ENCODE measurements at regions not wholly inside any gene's neighbourhood (a gene's known extent, or its start where the extent isn't known, plus 50 kb on each side); places are given as distances from the start of the nearest gene placed in this dataset.

GRCh38 chr18:42604820-42605219, 510.7 kb downstream of the RIT2 start:
- Mint-ChIP-seq H3K27me3 (no peaks in the 10 kb centered on the region), H3K9me3 (peaks cover 5% of the 10 kb centered on the region), H3K4me1 (no peaks in the 10 kb centered on the region), H3K27ac (no peak overlapping the region), H3K36me3 (ENCODE audit: low read depth) (no peaks in the 10 kb centered on the region), H3K4me3 (no peak overlapping the region)
- ATAC-seq (replicated peaks): no peak

- H3K4me3 Mint-ChIP-seq: no peak overlapping the region
- H3K27ac Mint-ChIP-seq: no peak overlapping the region
- peaks cover 5% of the 10 kb centered on the region for H3K9me3 Mint-ChIP-seq
- H3K27me3 Mint-ChIP-seq: no peaks in the 10 kb centered on the region
- no peaks in the 10 kb centered on the region for H3K4me1 Mint-ChIP-seq
- no peaks in the 10 kb centered on the region for H3K36me3 Mint-ChIP-seq (ENCODE audit: low read depth)
- ATAC-seq (replicated peaks): no peak
These were observed 508.5 kb downstream of the RIT2 start for GRCh38 chr18:42606886-42607495.

- Mint-ChIP-seq H3K27me3 (no peaks in the 10 kb centered on the region), H3K4me1 (no peaks in the 10 kb centered on the region), H3K4me3 (no peak overlapping the region)
These were observed 504.4 kb downstream of the RIT2 start for GRCh38 chr18:42611134-42611533.

GRCh38 chr18:42614619-42615293, 500.7 kb downstream of the RIT2 start:
- Mint-ChIP-seq H3K9me3 (peaks cover 19% of the 10 kb centered on the region), H3K4me3 (no peak overlapping the region), H3K27ac (no peak overlapping the region), H3K4me1 (no peaks in the 10 kb centered on the region), H3K36me3 (ENCODE audit: low read depth) (no peaks in the 10 kb centered on the region), H3K27me3 (no peaks in the 10 kb centered on the region)
- no peak for ATAC-seq (replicated peaks)

More at GRCh38 chr18:42611134-42611533, 504.4 kb downstream of the RIT2 start:
- ATAC-seq (replicated peaks): no peak
- H3K9me3 Mint-ChIP-seq: peaks cover 13% of the 10 kb centered on the region
- H3K27ac Mint-ChIP-seq: no peak overlapping the region
- no peaks in the 10 kb centered on the region for H3K36me3 Mint-ChIP-seq (ENCODE audit: low read depth)

GRCh38 chr18:42617221-42617620, 498.3 kb downstream of the RIT2 start:
- H3K4me1 Mint-ChIP-seq: no peaks in the 10 kb centered on the region
- H3K9me3 Mint-ChIP-seq: peaks cover 19% of the 10 kb centered on the region

GRCh38 chr18:42619771-42620170, 495.7 kb downstream of the RIT2 start:
- Mint-ChIP-seq H3K4me3 (no peak overlapping the region), H3K27ac (no peak overlapping the region), H3K27me3 (no peaks in the 10 kb centered on the region), H3K4me1 (no peaks in the 10 kb centered on the region), H3K36me3 (ENCODE audit: low read depth) (no peaks in the 10 kb centered on the region), H3K9me3 (peaks cover 14% of the 10 kb centered on the region)
- ATAC-seq (replicated peaks): no peak

More at GRCh38 chr18:42617221-42617620, 498.3 kb downstream of the RIT2 start:
- H3K27me3 Mint-ChIP-seq: no peaks in the 10 kb centered on the region
- H3K27ac Mint-ChIP-seq: no peak overlapping the region
- ATAC-seq (replicated peaks): no peak
- no peaks in the 10 kb centered on the region for H3K36me3 Mint-ChIP-seq (ENCODE audit: low read depth)
- H3K4me3 Mint-ChIP-seq: no peak overlapping the region

GRCh38 chr18:42620657-42621056, 494.8 kb downstream of the RIT2 start:
- no peak overlapping the region for H3K4me3 Mint-ChIP-seq
- peaks cover 18% of the 10 kb centered on the region for H3K9me3 Mint-ChIP-seq
- no peaks in the 10 kb centered on the region for H3K27me3 Mint-ChIP-seq
- no peak for ATAC-seq (replicated peaks)
- H3K4me1 Mint-ChIP-seq: no peaks in the 10 kb centered on the region
- no peaks in the 10 kb centered on the region for H3K36me3 Mint-ChIP-seq (ENCODE audit: low read depth)
- no peak overlapping the region for H3K27ac Mint-ChIP-seq

GRCh38 chr18:42623935-42624334, 491.6 kb downstream of the RIT2 start:
- H3K9me3 Mint-ChIP-seq: peaks cover 9% of the 10 kb centered on the region
- no peaks in the 10 kb centered on the region for H3K27me3 Mint-ChIP-seq

GRCh38 chr18:42632801-42633200, 482.7 kb downstream of the RIT2 start:
- no peaks in the 10 kb centered on the region for H3K36me3 Mint-ChIP-seq (ENCODE audit: low read depth)
- H3K9me3 Mint-ChIP-seq: peaks cover 4% of the 10 kb centered on the region
- no peak for ATAC-seq (replicated peaks)
- no peak overlapping the region for H3K27ac Mint-ChIP-seq
- no peak overlapping the region for H3K4me3 Mint-ChIP-seq
- H3K27me3 Mint-ChIP-seq: no peaks in the 10 kb centered on the region
- no peaks in the 10 kb centered on the region for H3K4me1 Mint-ChIP-seq

More at GRCh38 chr18:42623935-42624334, 491.6 kb downstream of the RIT2 start:
- Mint-ChIP-seq H3K36me3 (ENCODE audit: low read depth) (no peaks in the 10 kb centered on the region), H3K27ac (no peak overlapping the region), H3K4me3 (no peak overlapping the region), H3K4me1 (no peaks in the 10 kb centered on the region)
- ATAC-seq (replicated peaks): no peak

- Mint-ChIP-seq H3K27ac (no peak overlapping the region), H3K9me3 (peaks cover 7% of the 10 kb centered on the region), H3K4me3 (no peak overlapping the region), H3K36me3 (ENCODE audit: low read depth) (no peaks in the 10 kb centered on the region), H3K27me3 (no peaks in the 10 kb centered on the region), H3K4me1 (no peaks in the 10 kb centered on the region)
- ATAC-seq (replicated peaks): no peak
These were observed 480.0 kb downstream of the RIT2 start for GRCh38 chr18:42635378-42636048.

- Mint-ChIP-seq H3K9me3 (peaks cover 8% of the 10 kb centered on the region), H3K27me3 (no peaks in the 10 kb centered on the region), H3K27ac (no peak overlapping the region), H3K36me3 (ENCODE audit: low read depth) (no peaks in the 10 kb centered on the region), H3K4me1 (no peaks in the 10 kb centered on the region), H3K4me3 (no peak overlapping the region)
- no peak for ATAC-seq (replicated peaks)
These were observed 479.2 kb downstream of the RIT2 start for GRCh38 chr18:42636309-42636708.

GRCh38 chr18:42640160-42640559, 475.3 kb downstream of the RIT2 start:
- no peak overlapping the region for H3K4me3 Mint-ChIP-seq
- ATAC-seq (replicated peaks): no peak
- H3K36me3 Mint-ChIP-seq (ENCODE audit: low read depth): no peaks in the 10 kb centered on the region
- no peaks in the 10 kb centered on the region for H3K4me1 Mint-ChIP-seq
- H3K9me3 Mint-ChIP-seq: peaks cover 11% of the 10 kb centered on the region
- no peaks in the 10 kb centered on the region for H3K27me3 Mint-ChIP-seq
- no peak overlapping the region for H3K27ac Mint-ChIP-seq

- Mint-ChIP-seq H3K27ac (no peak overlapping the region), H3K27me3 (no peaks in the 10 kb centered on the region), H3K36me3 (ENCODE audit: low read depth) (no peaks in the 10 kb centered on the region), H3K4me3 (no peak overlapping the region), H3K9me3 (peaks cover 11% of the 10 kb centered on the region), H3K4me1 (no peaks in the 10 kb centered on the region)
- no peak for ATAC-seq (replicated peaks)
These were observed 473.5 kb downstream of the RIT2 start for GRCh38 chr18:42641996-42642395.

- no peak overlapping the region for H3K27ac Mint-ChIP-seq
- H3K4me1 Mint-ChIP-seq: no peaks in the 10 kb centered on the region
- no peak for ATAC-seq (replicated peaks)
- H3K9me3 Mint-ChIP-seq: peaks cover 14% of the 10 kb centered on the region
- no peaks in the 10 kb centered on the region for H3K27me3 Mint-ChIP-seq
- H3K4me3 Mint-ChIP-seq: no peak overlapping the region
- no peaks in the 10 kb centered on the region for H3K36me3 Mint-ChIP-seq (ENCODE audit: low read depth)
These were observed 470.8 kb downstream of the RIT2 start for GRCh38 chr18:42644729-42645131.
